ENCODE measurements at regions not wholly inside any gene's neighbourhood (a gene's known extent, or its start where the extent isn't known, plus 50 kb on each side); places are given as distances from the start of the nearest gene placed in this dataset.
"Not testable (repeated sequence)": the region's sequence is repeated elsewhere in the genome, so short reads cannot be mapped to it uniquely, and the experiment has no call there.

GRCh38 chr4:165779950-165780670, 92.9 kb upstream of the TLL1 start:
- no peak for DNase-seq

- no peak for DNase-seq
These were observed 92.3 kb upstream of the TLL1 start for GRCh38 chr4:165780735-165781134.

GRCh38 chr4:165782623-165783022, 90.4 kb upstream of the TLL1 start:
- no peak for DNase-seq

GRCh38 chr4:165783626-165784025, 89.4 kb upstream of the TLL1 start:
- no peak for DNase-seq

GRCh38 chr4:165784672-165785071, 88.4 kb upstream of the TLL1 start:
- DNase-seq = no peak

GRCh38 chr4:165785337-165785736, 87.7 kb upstream of the TLL1 start:
- DNase-seq = no peak

- DNase-seq = no peak
These were observed 85.3 kb upstream of the TLL1 start for GRCh38 chr4:165787516-165788274.

- DNase-seq = no peak
These were observed 84.2 kb upstream of the TLL1 start for GRCh38 chr4:165788686-165789463.

GRCh38 chr4:165793236-165793635, 79.8 kb upstream of the TLL1 start:
- DNase-seq = no peak

GRCh38 chr4:165794834-165795233, 78.2 kb upstream of the TLL1 start:
- DNase-seq = no peak

GRCh38 chr4:165799384-165799815, 73.6 kb upstream of the TLL1 start:
- no peak for DNase-seq

- no peak for DNase-seq
These were observed 70.6 kb upstream of the TLL1 start for GRCh38 chr4:165802452-165802851.

GRCh38 chr4:165803005-165803404, 70.0 kb upstream of the TLL1 start:
- DNase-seq = no peak

- no peak for DNase-seq
These were observed 67.6 kb upstream of the TLL1 start for GRCh38 chr4:165805406-165805805.

GRCh38 chr4:165806613-165807012, 66.4 kb upstream of the TLL1 start:
- no peak for DNase-seq

GRCh38 chr4:165810726-165811125, 62.3 kb upstream of the TLL1 start:
- DNase-seq = no peak

- DNase-seq = no peak
These were observed 59.4 kb upstream of the TLL1 start for GRCh38 chr4:165813606-165814005.

- no peak for DNase-seq
These were observed 58.6 kb upstream of the TLL1 start for GRCh38 chr4:165814256-165815020.

- DNase-seq = not testable (repeated sequence)
These were observed 53.9 kb upstream of the TLL1 start for GRCh38 chr4:165819126-165819525.
